Lung (tissue), 11 donors: ENCODE measurements at regions not wholly inside any gene's neighbourhood (a gene's known extent, or its start where the extent isn't known, plus 50 kb on each side); places are given as distances from the start of the nearest gene placed in this dataset.

Source experiments
- ATAC-seq: fragments of 200-7000 bp; cut with Tn5 transposase; one replicate; pipeline ENCODE4 v1.9.1; 2020; ENCODE audit warnings: moderate number of reproducible peaks; ENCODE audit not compliant: insufficient read depth, low FRiP score
- DNase-seq, 3 donors: peaks; one replicate each; pipeline ENCODE4 v3.0.0-alpha.2; 2013 to 2017
- H3K27ac ChIP-seq, 2 donors: one replicate each; pipeline ENCODE4 v1.5.1; 2013; ENCODE audit warnings: mild to moderate bottlenecking in 2 of 2, moderate library complexity in 2 of 2, control low read depth in 1 of 2, inconsistent platforms in 1 of 2, low read depth in 1 of 2, low read length in 1 of 2
- H3K27me3 ChIP-seq, 3 donors: one replicate each; pipeline ENCODE4 v1.5.1; 2013; ENCODE audit warnings: low read length in 2 of 3; ENCODE audit not compliant: control insufficient read depth in 3 of 3, insufficient read depth in 3 of 3
- H3K36me3 ChIP-seq, 4 donors: one replicate each; pipeline ENCODE4 v1.5.1; 2013; ENCODE audit warnings: low read length in 4 of 4, mild to moderate bottlenecking in 1 of 4, moderate library complexity in 1 of 4; ENCODE audit not compliant: control insufficient read depth in 4 of 4, insufficient read depth in 4 of 4
- H3K4me1 ChIP-seq, 5 donors: one replicate each; pipeline ENCODE4 v1.5.1; 2013; ENCODE audit warnings: low read length in 5 of 5, mild to moderate bottlenecking in 2 of 5, moderate library complexity in 1 of 5; ENCODE audit not compliant: control insufficient read depth in 5 of 5, insufficient read depth in 5 of 5
- H3K4me3 ChIP-seq: one replicate; pipeline ENCODE4 v1.5.1; 2013; ENCODE audit warnings: mild to moderate bottlenecking, control low read depth, moderate library complexity
- H3K9ac ChIP-seq, 2 donors: one replicate each; pipeline ENCODE4 v1.5.1; 2013; ENCODE audit warnings: low read length in 2 of 2, control low read depth in 1 of 2; ENCODE audit not compliant: insufficient read depth in 1 of 2
- H3K9me3 ChIP-seq, 4 donors: one replicate each; pipeline ENCODE4 v1.5.1; 2013; ENCODE audit warnings: low read length in 3 of 4, mild to moderate bottlenecking in 1 of 4, moderate library complexity in 1 of 4; ENCODE audit not compliant: control insufficient read depth in 4 of 4, insufficient read depth in 3 of 4
- CTCF ChIP-seq: IDR thresholded peaks from 2 replicates; pipeline ENCODE4 v1.5.1; 2012; ENCODE audit warnings: mild to moderate bottlenecking; ENCODE audit errors: control extremely low read depth, extremely low read depth
- WGBS, 2 donors: extraction: QIAGEN DNeasy Blood & Tissue Kit; methylation state at CpG; one replicate each; pipeline ENCODE4 v1.1.7; 2013; 5-methylcytosine and 5-hydroxymethylcytosine counted together
- donor health status: control.
- donor health status: control.
- donor health status: Bipolar disorder and iron deficiency.
- donor health status: healthy.
- donor health status: DM: yes; HTN: yes; CAD: no.

DNA sequence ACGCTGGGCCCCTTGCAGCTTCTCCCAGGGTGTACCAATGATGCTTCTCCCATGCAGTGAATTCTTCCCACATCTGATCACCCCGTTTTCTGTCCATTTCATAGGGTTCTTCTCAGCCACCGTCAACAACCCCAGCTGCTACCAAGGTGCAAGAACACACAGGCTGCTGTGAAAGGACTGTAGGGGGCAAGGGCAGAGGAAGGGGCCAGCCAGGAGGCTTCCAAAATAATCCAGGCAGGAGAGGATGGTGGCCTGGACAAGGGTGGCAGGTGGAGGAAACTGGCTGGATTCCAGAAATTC, 113.3 kb upstream of the WNT4 start:
- Histone ChIP-seq H3K36me3 (no peaks in the 10 kb centered on the region), H3K27ac (peak overlapping the region in 1 of 2 donors; percentile 59), H3K4me3 (no peak overlapping the region), H3K4me1 (peaks cover 0 to 56% (median 22%) of the 10 kb centered on the region in 5 donors), H3K9me3 (no peaks in the 10 kb centered on the region), H3K9ac (no peak overlapping the region), H3K27me3 (no peaks in the 10 kb centered on the region)
- DNase-seq (no peak), ATAC-seq (no peak)
- TF ChIP-seq CTCF: no peak
- whole genome bisulfite sequencing, 2 donors: 78 to 92% methylated on average over 3 of the region's 3 CpGs

- H3K4me3 ChIP-seq: no peak overlapping the region
- H3K9ac ChIP-seq: no peak overlapping the region
- H3K4me1 ChIP-seq: peaks cover 0 to 52% (median 22%) of the 10 kb centered on the region in 5 donors
- WGBS, 2 donors: 58 to 68% methylated on average over 32 of the region's 32 CpGs
- no peaks in the 10 kb centered on the region for H3K27me3 ChIP-seq
- TF ChIP-seq CTCF: no peak
- no peaks in the 10 kb centered on the region for H3K36me3 ChIP-seq
- peak overlapping the region in 1 of 2 donors; percentile 67 for H3K27ac ChIP-seq
- DNase-seq (peak; percentile 71 to 89 (median 81)), ATAC-seq (no peak)
- H3K9me3 ChIP-seq: no peaks in the 10 kb centered on the region
These were observed 114.7 kb upstream of the WNT4 start for GRCh38 chr1:22257290-22258275.

DNA sequence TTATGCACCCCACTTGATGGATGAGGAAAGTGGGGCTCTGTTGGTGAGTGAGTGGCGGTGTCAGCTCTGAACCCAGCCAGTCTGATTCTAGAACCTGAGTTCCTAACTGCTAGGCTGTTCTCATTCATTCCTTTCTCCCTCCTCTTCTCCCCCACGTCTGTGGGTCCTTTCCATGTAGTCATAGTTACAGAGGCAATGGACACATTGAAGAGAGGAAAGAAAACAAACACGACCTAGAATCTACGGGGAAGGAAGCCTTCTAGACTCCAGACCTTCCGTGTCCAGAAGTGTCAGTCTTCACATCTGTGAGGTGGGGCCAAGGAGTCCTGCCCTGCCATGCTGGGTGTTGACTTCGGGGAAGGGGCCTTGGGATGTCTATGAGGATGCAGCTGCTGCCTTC, 115.8 kb upstream of the WNT4 start:
- 43 to 69% methylated on average over 6 of the region's 6 CpGs for WGBS, 2 donors
- peaks cover 0 to 52% (median 22%) of the 10 kb centered on the region in 5 donors for H3K4me1 ChIP-seq
- ATAC-seq (no peak), DNase-seq (peak in 1 of 3 donors; percentile 51)
- H3K36me3 ChIP-seq: no peaks in the 10 kb centered on the region
- H3K4me3 ChIP-seq: no peak overlapping the region
- TF ChIP-seq CTCF: no peak
- no peaks in the 10 kb centered on the region for H3K27me3 ChIP-seq
- H3K27ac ChIP-seq: peak overlapping the region in 1 of 2 donors; percentile 31
- no peaks in the 10 kb centered on the region for H3K9me3 ChIP-seq
- H3K9ac ChIP-seq: no peak overlapping the region
